ENCODE measurements at regions not wholly inside any gene's neighbourhood (a gene's known extent, or its start where the extent isn't known, plus 50 kb on each side); places are given as distances from the start of the nearest gene placed in this dataset.

DNA sequence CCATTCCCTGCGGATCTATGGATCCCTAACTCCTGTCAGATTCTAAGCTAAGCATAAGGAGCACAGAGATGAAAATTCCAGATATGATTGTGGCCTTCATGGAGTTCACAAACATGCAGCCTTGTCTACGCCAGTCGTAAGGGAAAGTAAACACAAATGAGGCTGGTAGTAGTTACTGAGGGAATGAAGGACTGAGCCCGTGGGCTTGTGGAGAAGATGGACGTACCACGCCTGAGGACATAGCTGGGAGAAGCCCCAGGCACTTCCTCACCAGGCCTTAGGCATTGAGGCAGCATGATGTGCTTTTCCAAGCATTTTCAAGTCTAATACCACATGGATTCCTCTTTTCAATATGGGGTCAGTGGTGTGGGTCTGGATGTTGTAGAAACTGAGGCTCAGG is 515.2 kb downstream of the BCL11B start:
- no peak for DNase-seq

DNA sequence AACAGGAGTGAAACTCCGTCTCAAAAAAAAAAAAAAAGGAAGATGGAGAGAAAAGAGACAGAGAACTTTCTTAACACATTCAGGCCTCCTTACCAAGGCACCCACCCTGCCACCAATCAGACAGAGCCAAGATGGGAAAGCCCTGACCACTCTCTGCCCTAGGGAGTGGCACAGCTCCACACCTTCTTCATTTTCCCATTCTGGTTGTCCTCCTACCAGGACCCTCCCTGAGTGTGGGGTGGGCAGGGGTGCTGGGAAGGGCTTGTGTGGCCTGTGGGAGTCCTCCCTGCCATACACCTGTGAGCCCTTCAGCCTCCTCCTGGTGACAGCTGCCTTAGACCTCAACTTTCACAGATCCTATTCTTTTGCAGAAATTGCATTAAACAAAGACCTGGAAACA is 513.6 kb downstream of the BCL11B start:
- DNase-seq: no peak

DNA sequence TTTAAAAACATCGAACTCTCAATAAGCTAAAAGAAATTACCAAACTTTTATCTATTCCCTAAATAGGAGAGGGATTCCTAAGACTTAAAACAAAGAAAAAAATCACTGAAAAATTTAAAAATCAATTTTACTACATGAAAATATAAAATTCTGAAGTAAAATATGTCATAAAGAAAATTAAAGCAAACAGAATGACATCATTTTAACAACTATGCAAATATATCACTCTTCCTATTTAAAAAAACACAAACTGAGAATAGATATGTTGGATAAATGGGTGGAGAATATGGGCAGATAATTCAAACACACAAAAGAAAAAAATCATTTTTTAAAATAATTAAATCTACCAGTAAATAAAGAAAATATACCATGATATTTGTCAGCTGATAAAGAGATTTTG is 510.0 kb downstream of the BCL11B start:
- DNase-seq: no peak

DNA sequence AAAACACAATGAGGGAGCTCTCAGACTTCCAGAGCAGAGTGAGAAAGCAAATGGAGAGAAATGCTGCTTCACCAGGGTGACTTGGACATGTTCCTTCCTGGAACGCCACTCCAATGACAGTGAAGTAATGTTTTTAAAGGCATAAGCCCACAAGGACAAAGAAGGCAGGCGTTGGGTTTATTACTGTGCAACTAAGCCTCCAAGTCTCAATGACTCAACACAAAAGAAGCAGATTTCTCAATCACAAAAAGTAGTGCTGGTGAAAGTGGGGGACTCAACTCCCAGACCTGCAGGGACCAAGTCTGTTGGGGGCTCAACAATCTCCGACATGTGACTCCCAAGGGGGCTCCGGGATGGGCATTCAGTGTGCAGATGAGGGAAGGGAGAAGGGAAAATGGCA is 505.2 kb downstream of the BCL11B start:
- DNase-seq: no peak

DNA sequence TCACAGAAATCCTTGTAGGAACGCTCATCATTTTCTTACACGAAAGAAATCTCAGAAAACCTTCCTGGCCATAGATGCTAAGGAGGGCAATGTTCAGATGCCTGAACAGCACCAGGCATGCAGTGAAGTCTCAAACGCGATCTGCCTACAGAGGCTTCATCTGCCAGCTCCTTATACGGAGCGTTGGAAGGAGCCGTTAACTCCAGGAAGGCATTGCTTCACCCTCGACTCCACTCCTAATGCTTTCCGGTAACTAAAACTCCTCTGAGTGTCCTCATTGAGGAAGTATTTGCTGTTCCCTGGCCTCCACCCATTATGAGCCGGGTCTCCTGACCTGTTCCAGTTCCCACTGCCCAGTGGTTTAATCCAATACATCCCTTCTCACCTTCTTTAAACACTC is 502.7 kb downstream of the BCL11B start:
- no peak for DNase-seq

DNA sequence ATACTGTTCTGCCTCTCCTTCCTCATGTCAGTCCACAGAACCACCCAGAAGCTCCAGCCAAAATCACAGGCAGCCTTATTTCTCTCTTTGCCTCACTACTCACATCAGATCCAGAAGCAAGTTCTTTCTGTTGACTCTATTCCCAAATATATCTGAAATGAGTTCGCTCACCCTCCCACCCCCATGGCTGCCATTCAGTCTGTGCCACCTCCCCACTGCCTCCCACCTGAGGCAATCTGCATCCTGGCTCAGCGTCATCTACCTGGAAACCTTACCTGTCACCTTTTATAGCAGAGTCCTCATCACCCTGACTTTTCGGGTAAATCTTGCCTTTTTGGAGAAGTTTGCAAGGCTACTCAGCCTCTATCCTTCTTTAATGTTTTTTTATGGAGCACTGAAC is 501.8 kb downstream of the BCL11B start:
- DNase-seq: no peak

DNA sequence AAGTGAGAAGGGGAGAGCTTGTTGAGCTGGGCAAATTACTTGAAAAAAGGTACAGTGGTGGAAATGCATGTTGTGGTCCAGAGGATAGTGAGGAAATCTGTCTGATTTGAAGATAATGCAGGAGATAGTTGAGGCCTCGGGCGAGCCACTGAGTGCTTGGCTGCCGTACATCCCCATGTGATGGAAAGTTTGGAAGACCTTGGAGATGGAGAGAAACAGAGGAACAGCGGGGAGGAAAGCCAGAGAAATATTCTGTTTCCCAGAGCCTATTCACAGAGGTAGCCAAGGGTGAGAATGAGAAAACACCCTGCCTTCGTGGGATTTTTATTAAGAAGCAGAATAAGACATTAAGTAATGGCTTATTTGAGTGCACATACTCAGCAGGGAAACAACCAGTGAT is 498.2 kb downstream of the BCL11B start:
- DNase-seq: no peak

DNA sequence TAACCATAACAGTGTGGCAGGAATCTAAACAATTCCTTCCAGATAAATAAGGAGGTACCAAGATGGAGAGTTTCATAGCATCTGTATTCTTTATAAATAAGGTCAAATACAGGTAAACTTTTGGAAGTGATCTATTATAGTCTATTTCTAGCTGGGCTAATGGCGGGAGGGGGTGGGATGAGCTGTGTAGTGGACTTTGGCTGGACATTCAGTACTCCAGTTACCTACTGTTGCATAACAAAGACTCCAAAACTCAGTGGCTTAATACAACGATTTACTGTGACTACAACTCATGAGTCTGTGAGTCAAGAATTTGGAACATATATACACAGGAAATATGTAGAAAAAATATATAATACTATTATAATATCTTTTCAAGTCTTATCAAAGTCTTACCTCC is 496.1 kb downstream of the BCL11B start:
- no peak for DNase-seq

DNA sequence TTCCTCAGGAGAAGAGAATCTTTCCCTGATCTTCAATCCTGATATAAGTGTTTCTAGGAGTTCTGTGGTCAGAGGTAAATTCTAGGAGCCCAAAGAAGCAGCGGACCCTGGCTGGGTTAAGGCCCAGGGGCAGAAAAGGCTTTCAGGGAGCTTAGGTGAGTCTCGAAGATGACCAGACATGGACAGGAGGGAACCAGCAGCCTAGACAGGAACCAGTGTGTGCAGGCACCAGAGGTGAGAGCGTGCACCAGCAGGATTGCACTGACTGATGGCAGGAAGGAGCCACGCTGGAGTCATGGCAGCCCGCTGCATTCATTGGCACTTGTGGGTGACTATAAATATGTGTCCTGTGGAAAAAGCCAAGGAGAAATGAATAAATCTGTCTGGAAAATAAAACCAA is 489.9 kb downstream of the BCL11B start:
- DNase-seq: no peak

DNA sequence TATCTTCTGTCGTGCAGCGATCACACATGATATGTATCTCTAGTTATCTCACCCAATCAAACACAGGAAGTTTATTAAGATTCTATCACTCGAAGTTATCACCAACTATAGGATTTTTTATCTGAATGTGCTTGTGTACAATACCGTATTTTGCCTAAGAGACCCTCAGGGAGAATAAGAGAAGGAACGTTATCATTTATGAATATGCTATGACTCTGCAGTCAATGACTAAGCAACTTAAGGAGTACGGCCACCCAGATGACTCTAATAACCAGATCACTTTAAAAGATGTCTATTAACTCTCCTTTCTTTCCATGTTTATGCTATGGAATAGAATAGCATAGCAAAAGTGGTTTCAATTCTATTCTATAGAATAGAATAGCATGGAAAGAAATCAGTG is 486.4 kb downstream of the BCL11B start:
- DNase-seq: no peak

DNA sequence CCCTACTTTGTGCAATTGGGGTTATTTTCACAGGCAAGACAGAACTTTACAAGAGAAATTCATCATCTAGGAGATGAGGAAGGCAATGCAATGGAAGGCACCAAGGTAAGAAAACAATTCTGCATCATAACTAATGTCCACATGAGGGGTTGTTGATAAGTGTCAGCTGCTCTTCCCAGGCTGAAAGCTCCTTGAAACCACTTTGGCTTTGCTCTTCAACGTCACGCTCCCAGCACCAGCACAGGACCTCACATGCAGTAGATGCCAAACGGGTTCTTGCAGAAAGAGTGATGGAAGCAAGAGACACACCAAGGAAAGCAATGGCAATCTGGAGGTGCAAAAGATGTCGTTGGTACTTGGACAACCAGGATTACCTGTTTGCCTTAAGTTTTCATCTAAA is 485.5 kb downstream of the BCL11B start:
- DNase-seq: no peak

DNA sequence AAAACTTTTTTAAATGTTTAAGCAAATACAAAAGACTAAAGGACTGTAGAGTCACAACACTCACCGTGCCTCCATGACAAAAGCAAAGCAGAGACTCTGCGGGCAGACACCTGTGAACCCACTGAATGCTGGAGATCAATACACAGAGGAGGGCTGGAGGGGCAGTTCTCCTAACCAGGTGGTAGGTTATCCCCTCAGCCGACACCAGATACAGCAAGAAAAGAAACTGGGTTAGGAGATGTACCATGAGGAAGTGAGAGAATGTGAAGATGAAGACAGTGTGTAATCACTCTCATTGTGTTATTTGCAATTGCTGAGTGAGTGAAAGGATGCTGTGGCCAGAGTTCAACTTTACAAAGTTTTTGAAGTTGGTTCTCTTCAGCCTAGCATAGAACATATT is 480.3 kb downstream of the BCL11B start:
- DNase-seq: no peak

DNA sequence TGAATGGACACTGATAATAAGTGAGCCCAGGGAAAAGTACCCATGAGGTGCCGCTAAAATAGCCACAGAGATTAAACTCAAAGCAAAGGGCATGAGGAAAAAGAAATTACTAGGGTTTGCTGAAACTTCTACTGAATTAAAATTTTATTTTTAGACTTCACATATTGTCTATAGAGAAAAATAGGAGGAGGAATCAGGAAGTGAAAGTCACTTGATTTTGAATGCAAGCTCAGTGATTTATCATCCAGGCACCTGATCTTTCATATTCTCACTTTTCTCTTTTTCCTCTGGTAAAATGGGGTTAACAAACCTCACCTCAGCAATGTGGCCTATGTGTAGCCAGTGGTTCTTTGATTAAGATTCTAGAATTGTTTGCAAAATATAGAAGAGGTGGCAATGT is 479.8 kb downstream of the BCL11B start:
- DNase-seq: no peak

DNA sequence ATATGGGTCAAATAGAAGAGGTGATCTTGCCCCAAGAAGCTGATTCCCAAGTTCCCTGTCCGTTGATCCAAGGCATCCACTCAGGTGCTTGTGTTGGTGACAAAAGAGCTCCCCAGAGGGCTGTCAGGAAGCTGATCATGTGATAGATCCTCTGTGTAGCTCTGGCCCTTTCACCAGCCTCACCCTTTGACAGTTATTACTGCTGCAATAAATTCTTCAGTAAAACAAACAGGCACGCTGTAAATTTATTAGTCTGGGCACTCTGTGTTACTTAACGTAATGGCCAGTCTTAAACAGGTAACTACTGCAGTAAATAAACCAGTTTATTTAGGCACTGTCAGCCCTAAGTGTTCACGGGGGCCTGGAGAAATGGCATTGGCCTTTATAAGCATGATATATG is 473.9 kb downstream of the BCL11B start:
- DNase-seq: no peak

DNA sequence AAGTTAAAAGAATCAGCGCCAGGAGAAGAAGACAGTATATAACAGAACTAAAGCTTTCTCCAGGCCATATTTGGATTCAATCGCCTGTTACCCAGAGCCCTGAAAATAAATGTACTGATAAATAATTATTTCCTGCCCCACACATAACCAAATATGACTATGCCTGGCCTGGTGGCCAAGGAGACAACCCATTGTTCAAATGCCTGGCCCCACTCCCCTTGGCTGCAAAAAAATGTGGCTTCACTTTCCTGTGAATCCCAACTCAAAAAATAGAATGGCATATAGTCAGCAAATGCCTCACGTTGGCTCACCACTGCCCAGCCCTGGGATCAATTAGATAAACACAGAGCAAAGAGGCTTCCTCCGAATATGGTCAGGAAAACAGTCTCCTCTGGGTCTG is 472.1 kb downstream of the BCL11B start:
- no peak for DNase-seq

DNA sequence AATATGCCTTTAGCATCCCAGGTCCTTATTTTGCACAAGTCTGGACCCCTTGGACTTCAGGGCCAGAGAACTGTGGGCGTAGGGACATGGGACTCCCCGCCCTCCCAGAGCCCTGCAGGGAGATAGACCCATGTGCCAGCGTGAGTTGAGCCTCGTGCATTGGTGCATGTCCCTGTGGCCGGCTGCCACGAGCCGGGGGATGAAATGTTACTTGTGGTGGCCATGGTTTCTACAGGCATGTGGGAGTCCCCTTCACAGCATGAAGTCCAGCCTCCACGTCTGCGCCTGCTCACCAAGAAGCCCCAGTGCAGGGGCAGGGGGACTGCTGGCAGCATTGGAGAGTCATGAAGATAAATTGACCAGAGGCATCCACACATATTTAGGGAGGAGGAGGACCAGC is 470.0 kb downstream of the BCL11B start:
- no peak for DNase-seq

DNA sequence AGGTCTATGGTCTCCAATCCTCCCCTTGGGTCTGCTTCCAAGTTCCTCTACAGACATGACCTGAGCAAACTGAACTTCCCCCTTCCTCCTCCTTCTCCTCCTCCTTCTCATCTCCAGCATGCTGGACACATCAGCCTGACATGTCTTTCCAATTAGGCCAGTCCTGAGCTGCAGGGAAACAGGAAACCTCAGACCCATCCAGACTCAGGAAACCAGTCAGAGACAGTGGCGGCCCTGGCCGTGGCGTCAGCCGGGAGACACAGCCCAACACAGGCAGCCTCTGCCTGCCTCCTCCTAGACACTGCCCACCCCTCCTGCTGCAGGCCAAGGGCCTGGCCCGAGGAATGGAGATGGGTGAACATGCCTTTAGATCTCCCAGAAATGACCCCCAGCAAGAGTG is 468.8 kb downstream of the BCL11B start:
- DNase-seq: no peak

DNA sequence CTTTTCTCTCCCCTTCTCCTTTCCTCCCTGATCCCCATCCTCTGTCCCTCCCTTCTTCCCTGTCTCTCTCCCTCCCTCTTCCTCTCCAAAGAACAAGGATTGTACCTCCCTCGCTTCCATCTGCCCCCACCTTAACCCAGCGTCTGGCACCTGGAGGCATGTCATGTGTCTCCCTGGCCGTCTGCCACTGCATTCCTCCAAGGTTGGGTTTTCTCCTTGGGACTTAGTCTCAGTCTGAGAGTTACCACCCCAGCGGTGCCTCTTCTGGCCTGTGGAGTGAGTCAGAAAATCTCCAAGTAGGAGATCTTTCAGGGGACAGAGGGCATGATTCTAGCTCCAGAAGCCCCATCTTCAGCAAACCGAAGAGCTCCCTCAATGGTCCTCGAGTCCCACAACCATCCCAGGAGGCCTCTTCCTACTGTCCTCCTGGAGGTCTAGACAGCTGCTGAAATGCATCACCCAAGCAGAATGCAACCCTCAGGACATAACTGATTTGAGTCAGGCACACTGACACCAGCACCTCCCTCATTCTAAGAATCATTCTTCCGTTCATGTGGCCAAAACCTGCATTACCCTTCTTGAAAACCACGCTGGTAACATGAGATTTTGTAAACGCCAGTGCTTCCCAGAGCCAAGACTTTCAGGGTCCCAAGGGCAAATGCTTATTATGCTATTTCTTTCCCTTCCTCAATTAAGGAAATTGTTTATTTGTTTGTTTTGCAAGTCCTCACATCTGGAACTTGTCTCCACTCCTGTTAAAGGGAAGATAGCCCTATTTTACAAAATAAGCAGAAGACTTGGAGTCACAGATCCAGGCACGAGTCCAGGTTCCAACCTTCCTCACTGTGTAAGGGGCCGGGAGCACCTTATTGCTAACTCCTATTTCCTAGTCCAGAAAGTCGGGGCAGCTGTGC is 463.2 kb downstream of the BCL11B start:
- DNase-seq: no peak

DNA sequence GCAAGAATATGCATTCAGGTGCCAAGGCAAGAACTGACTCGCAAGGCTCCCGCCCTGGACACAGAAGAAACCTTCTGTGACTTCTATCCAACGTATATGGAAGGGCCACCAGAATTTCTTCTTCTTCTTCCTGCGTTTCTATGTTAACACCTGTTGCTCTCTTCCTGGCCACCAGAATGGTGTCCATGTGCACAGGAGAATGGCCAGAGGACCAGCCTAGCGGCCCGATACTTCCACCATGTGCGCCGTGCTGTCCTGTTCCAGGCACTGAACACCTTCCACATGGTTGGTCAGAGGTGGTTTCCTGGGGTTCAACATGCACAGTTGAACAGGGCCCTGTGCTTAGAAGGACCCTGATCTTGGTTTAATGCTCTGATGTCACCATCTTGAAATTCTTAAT is 455.8 kb downstream of the BCL11B start:
- DNase-seq: no peak

DNA sequence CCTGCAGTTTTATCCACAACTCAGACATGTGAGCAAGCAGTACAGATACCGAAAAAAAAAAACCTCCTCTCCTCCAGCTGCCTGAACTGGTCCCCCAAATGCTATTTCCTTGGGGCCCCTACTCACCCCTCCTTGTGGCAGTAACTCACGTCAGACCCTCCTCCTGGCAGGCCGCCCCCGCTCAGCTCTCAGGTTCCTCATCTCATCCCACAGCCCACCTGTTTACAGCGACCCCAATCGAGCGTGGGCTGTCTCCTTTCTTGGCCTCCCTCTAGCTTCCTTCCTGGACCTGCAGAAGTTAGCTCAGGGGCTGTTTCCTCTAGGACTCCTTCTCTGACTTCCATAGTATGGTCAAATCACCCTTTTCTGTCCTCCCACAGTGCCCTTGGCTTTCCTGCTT is 455.3 kb downstream of the BCL11B start:
- no peak for DNase-seq

DNA sequence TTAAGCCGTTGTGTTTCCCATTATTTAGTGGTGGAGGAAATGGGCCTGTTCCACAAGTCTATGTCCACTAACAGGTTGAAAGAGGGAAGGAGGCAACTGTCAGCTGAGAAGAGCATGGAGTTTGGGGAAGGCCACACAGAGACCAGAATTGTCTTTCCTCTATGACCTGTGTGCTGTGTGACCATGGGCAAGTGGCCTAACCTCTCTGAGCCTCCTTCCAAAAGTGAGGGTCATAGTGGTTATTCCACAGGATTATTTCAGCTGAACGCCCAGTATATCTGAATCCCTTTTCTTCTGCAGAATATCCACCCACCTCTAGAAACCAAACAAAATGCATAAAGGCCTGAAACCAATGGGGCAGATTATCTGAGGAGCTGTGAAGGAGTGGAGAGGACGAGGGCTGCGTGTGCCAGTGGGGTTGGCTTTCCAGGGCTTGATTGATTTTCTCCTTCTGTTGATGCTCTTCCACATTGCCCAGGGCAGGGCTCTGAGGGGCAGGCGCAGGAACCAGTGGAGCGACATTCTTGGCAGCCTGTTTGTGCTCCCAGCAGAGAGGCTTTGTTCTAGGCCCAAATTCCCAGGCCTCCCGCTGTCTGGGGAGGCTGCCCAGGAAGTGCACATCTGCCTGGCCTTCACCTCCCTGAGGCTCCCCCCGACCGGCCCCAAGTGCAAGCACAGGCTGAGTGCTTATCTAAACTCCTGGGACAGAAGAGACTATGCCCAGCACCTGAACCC is 452.7 kb downstream of the BCL11B start:
- no peak for DNase-seq

DNA sequence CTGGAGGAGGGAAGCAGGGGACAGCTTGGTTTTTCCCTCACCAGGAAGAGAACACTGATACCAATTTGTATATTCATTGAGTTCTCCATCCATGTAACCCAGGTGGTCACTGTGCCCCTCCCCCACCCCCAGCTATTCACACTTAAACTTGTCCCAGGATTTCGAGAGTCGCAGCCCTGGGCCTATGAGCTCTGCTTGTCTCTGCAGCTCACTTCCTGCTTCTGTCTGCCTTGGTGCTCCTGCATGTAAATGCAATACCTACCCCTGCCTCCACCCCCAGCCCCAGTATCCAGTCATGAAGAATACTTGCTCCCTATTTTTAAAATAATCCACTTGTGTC is 452.2 kb downstream of the BCL11B start:
- DNase-seq: no peak

DNA sequence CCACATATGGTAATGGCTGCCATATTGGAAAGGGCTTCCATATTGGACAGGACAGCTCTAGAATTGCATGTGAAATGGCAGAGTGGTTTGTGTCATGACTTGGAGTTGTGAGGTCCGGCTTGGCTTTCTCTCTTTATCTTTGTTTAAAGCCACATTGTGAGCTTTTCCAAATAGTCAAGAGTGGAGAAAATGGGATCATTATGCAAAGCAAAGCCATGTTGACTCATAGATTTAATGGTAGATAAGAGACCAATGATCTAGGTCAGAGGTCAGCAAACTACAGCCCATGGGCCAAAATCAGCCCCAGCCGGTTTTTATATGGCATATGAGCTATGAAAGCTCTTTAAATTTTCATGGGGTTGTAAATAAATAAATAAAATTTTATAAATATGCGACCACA is 449.1 kb downstream of the BCL11B start:
- DNase-seq: no peak

DNA sequence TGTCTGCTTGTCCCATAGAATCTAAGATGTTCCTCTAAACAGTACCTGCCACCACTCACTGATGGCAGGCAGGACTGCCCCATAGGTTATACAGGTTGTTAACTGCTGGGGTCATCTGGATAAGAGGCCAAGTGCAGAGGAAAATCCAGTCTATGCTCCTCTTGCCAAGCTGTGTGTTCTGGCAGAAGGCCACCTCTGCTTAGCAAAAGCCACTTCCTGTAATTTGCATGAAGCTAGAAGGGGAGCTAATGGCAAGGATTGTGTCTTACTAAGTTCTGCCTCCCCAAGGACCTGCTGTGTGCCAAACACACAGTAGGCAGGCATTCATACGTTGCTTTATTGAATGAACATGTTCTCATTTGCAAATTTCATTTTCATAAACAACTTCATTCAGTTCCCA is 445.4 kb downstream of the BCL11B start:
- no peak for DNase-seq

DNA sequence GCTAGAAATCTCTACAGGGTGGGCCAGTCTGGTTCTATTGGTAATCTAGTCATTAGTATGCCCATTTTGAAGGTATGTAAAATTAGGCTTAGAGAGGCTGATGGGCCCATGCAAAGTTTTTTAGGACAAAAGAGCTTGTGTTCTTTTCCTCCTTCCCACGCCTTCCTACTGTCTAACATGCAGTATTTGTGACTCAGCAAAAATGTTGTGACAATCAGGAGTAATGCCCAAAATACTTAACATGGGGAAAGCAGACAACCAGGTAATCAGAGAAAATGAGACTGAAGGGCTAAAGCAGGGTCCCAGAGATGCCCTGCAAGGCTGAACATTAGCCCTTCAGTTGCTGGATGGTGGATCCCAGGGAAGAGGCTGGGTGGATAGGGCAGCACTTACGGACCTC is 437.9 kb downstream of the BCL11B start:
- no peak for DNase-seq

Measured in right hindlimb (tissue), 1 donor.